ENCODE measurements at regions not wholly inside any gene's neighbourhood (a gene's known extent, or its start where the extent isn't known, plus 50 kb on each side); places are given as distances from the start of the nearest gene placed in this dataset.

GRCh38 chr5:133729800-133730199 lies 117.5 kb upstream of the FSTL4 start:
- H3K27ac Mint-ChIP-seq = no peak overlapping the region
- H3K27me3 Mint-ChIP-seq (ENCODE audit: low read depth) = peaks cover 18% of the 10 kb centered on the region
- peaks cover 30% of the 10 kb centered on the region for H3K9me3 Mint-ChIP-seq
- no peak for TF ChIP-seq CTCF (IDR thresholded peaks at IDR 0.05; ENCODE audit: unreplicated experiment)
- DNase-seq (ENCODE audit: low spot score in 2 of 2, unreplicated experiment in 2 of 2) = no peak
- no peaks in the 10 kb centered on the region for H3K4me1 Mint-ChIP-seq
- no peaks in the 10 kb centered on the region for H3K36me3 Mint-ChIP-seq
- no peak overlapping the region for H3K4me3 Mint-ChIP-seq

- H3K27ac Mint-ChIP-seq = no peak overlapping the region
- peaks cover 17% of the 10 kb centered on the region for H3K27me3 Mint-ChIP-seq (ENCODE audit: low read depth)
- H3K4me1 Mint-ChIP-seq = no peaks in the 10 kb centered on the region
- no peaks in the 10 kb centered on the region for H3K36me3 Mint-ChIP-seq
- no peak for DNase-seq (ENCODE audit: low spot score in 2 of 2, unreplicated experiment in 2 of 2)
- H3K9me3 Mint-ChIP-seq = peaks cover 19% of the 10 kb centered on the region
- TF ChIP-seq CTCF (IDR thresholded peaks at IDR 0.05; ENCODE audit: unreplicated experiment) = no peak
- H3K4me3 Mint-ChIP-seq = no peak overlapping the region
These were observed 116.1 kb upstream of the FSTL4 start for GRCh38 chr5:133728475-133728874.

GRCh38 chr5:133727636-133728035 lies 115.3 kb upstream of the FSTL4 start:
- Mint-ChIP-seq H3K36me3 (no peaks in the 10 kb centered on the region), H3K9me3 (peaks cover 22% of the 10 kb centered on the region), H3K4me1 (no peaks in the 10 kb centered on the region), H3K27ac (no peak overlapping the region), H3K4me3 (no peak overlapping the region), H3K27me3 (ENCODE audit: low read depth) (peaks cover 17% of the 10 kb centered on the region)
- TF ChIP-seq CTCF (IDR thresholded peaks at IDR 0.05; ENCODE audit: unreplicated experiment) = no peak
- DNase-seq (ENCODE audit: low spot score in 2 of 2, unreplicated experiment in 2 of 2) = no peak

GRCh38 chr5:133723651-133724366 lies 111.5 kb upstream of the FSTL4 start:
- H3K27me3 Mint-ChIP-seq (ENCODE audit: low read depth) = peaks cover 20% of the 10 kb centered on the region
- no peak for TF ChIP-seq CTCF (IDR thresholded peaks at IDR 0.05; ENCODE audit: unreplicated experiment)
- peaks cover 2% of the 10 kb centered on the region for H3K36me3 Mint-ChIP-seq
- H3K4me1 Mint-ChIP-seq = no peaks in the 10 kb centered on the region
- H3K4me3 Mint-ChIP-seq = no peak overlapping the region
- no peak for DNase-seq (ENCODE audit: low spot score in 2 of 2, unreplicated experiment in 2 of 2)
- H3K9me3 Mint-ChIP-seq = peaks cover 27% of the 10 kb centered on the region
- no peak overlapping the region for H3K27ac Mint-ChIP-seq

GRCh38 chr5:133723126-133723525 lies 110.8 kb upstream of the FSTL4 start:
- Mint-ChIP-seq H3K9me3 (peaks cover 27% of the 10 kb centered on the region), H3K27me3 (ENCODE audit: low read depth) (peaks cover 25% of the 10 kb centered on the region), H3K4me1 (no peaks in the 10 kb centered on the region), H3K4me3 (no peak overlapping the region), H3K27ac (no peak overlapping the region), H3K36me3 (peaks cover 2% of the 10 kb centered on the region)
- DNase-seq (ENCODE audit: low spot score in 2 of 2, unreplicated experiment in 2 of 2) = no peak
- no peak for TF ChIP-seq CTCF (IDR thresholded peaks at IDR 0.05; ENCODE audit: unreplicated experiment)

Measured in mesothelial cell of epicardium (in vitro differentiated cells).